Neural cell (in vitro differentiated cells): ENCODE measurements at regions not wholly inside any gene's neighbourhood (a gene's known extent, or its start where the extent isn't known, plus 50 kb on each side); places are given as distances from the start of the nearest gene placed in this dataset.

Experiments used
- H2AFZ ChIP-seq: fragments of 200-600, 300-800 bp; sonication (generic), shearing (Covaris generic); 2 replicates; pipeline ENCODE4 v1.6.0; 2014; ENCODE audit warnings: low read depth, mild to moderate bottlenecking, antibody characterized with exemption, low read length, moderate library complexity
- H3F3A ChIP-seq: fragments of 200-600 bp; shearing (Covaris generic); 2 replicates; pipeline ENCODE4 v1.6.1; 2016; ENCODE audit warnings: mild to moderate bottlenecking, moderate library complexity, mixed read lengths, antibody characterized with exemption, low read length; ENCODE audit not compliant: insufficient read depth, poor library complexity, severe bottlenecking
- H3K27ac ChIP-seq: fragments of 200-600, 300-800 bp; sonication (generic), shearing (Covaris generic); 2 replicates; pipeline ENCODE4 v1.5.1; 2014; ENCODE audit warnings: mild to moderate bottlenecking, low read length, moderate library complexity
- H3K27me3 ChIP-seq: fragments of 300-800, 200-600 bp; sonication (generic), shearing (Covaris generic); 2 replicates; pipeline ENCODE4 v1.6.0; 2014; ENCODE audit warnings: mild to moderate bottlenecking, low read depth, low read length, moderate library complexity; ENCODE audit not compliant: insufficient read depth
- H3K36me3 ChIP-seq: fragments of 300-800, 200-600 bp; sonication (generic), shearing (Covaris generic); 2 replicates; pipeline ENCODE4 v1.5.1; 2014; ENCODE audit warnings: mild to moderate bottlenecking, antibody characterized with exemption, low read length, moderate library complexity; ENCODE audit not compliant: insufficient read depth
- H3K4me2 ChIP-seq: fragments of 300-800, 200-600 bp; sonication (generic), shearing (Covaris generic); 2 replicates; pipeline ENCODE4 v1.6.0; 2014; ENCODE audit warnings: mild to moderate bottlenecking, low read length
- H3K4me3 ChIP-seq: fragments of 300-800, 200-600 bp; sonication (generic), shearing (Covaris generic); 2 replicates; pipeline ENCODE4 v1.5.1; 2014; ENCODE audit warnings: mild to moderate bottlenecking, low read length, moderate library complexity
- H3K79me2 ChIP-seq: fragments of 200-600 bp; shearing (Covaris generic); replicated peaks from 2 replicates; pipeline ENCODE4 v1.6.0; 2014; ENCODE audit warnings: mild to moderate bottlenecking, low read length, moderate library complexity; ENCODE audit not compliant: insufficient read depth
- H3K9ac ChIP-seq: fragments of 300-800, 200-600 bp; sonication (generic), shearing (Covaris generic); 2 replicates; pipeline ENCODE4 v1.6.1; 2016; ENCODE audit warnings: mild to moderate bottlenecking, low read length, mixed read lengths
- H3K9me2 ChIP-seq: fragments of 200-600 bp; shearing (Covaris generic); 2 replicates; pipeline ENCODE4 v1.6.1; 2016; ENCODE audit warnings: mild to moderate bottlenecking, low read length, mixed read lengths; ENCODE audit not compliant: insufficient read depth
- H3K9me3 ChIP-seq: fragments of 200-600, 300-800 bp; sonication (generic), shearing (Covaris generic); 2 replicates; pipeline ENCODE4 v1.6.1; 2016; ENCODE audit warnings: mild to moderate bottlenecking, mixed run types, low read length, moderate library complexity, mixed read lengths
- H4K20me1 ChIP-seq: fragments of 200-600 bp; shearing (Covaris generic); 2 replicates; pipeline ENCODE4 v1.6.1; 2016; ENCODE audit warnings: mild to moderate bottlenecking, mixed run types; ENCODE audit not compliant: insufficient read depth
- EP300 ChIP-seq: fragments of 450-650 bp; conservative IDR thresholded peaks from 2 replicates; pipeline ENCODE4 v1.6.1; 2014; ENCODE audit warnings: antibody characterized with exemption, mild to moderate bottlenecking, moderate library complexity; ENCODE audit not compliant: poor library complexity, severe bottlenecking
- EZH2 ChIP-seq: fragments of 200-600, 300-800 bp; shearing (Covaris generic), sonication (generic); IDR thresholded peaks from 2 replicates; pipeline ENCODE4 v1.6.1; 2014; ENCODE audit warnings: antibody characterized with exemption, low read length, borderline replicate concordance, mild to moderate bottlenecking; ENCODE audit not compliant: insufficient read depth, poor library complexity, severe bottlenecking
- MXI1 ChIP-seq: fragments of 450-650 bp; conservative IDR thresholded peaks from 2 replicates; pipeline ENCODE4 v1.6.1; 2014; ENCODE audit warnings: antibody characterized with exemption, mild to moderate bottlenecking; ENCODE audit not compliant: poor library complexity, severe bottlenecking
- POLR2AphosphoS5 ChIP-seq: IDR thresholded peaks from 2 replicates; pipeline ENCODE4 v1.6.1; 2012
- RAD21 ChIP-seq: fragments of 450-650 bp; conservative IDR thresholded peaks from 2 replicates; pipeline ENCODE4 v1.6.1; 2014; ENCODE audit warnings: antibody characterized with exemption, mild to moderate bottlenecking, moderate library complexity
- REST ChIP-seq: IDR thresholded peaks from 2 replicates; pipeline ENCODE4 v1.6.1; 2012; ENCODE audit warnings: borderline replicate concordance
- SMC3 ChIP-seq: fragments of 450-650 bp; conservative IDR thresholded peaks from 2 replicates; pipeline ENCODE4 v1.6.1; 2014; ENCODE audit warnings: antibody characterized with exemption, mild to moderate bottlenecking, moderate library complexity; ENCODE audit not compliant: poor library complexity
- TAF1 ChIP-seq: IDR thresholded peaks from 2 replicates; pipeline ENCODE4 v1.6.1; 2012; ENCODE audit warnings: low read depth

GRCh38 chr14:44720707-44721106 is 213.6 kb upstream of the FSCB start:
- Histone ChIP-seq H3K79me2 (no peaks in the 10 kb centered on the region), H3K27me3 (no peaks in the 10 kb centered on the region), H3K9ac (no peak overlapping the region), H3K4me2 (no peak overlapping the region), H3K27ac (no peak overlapping the region), H3K36me3 (no peaks in the 10 kb centered on the region), H2AFZ (no peak overlapping the region), H3K9me2 (no peaks in the 10 kb centered on the region), H3K4me3 (no peak overlapping the region), H3K9me3 (no peaks in the 10 kb centered on the region), H4K20me1 (no peaks in the 10 kb centered on the region), H3F3A (no peaks in the 10 kb centered on the region)
- TF ChIP-seq TAF1 (no peak), POLR2AphosphoS5 (no peak), EP300 (no peak), MXI1 (no peak)

DNA sequence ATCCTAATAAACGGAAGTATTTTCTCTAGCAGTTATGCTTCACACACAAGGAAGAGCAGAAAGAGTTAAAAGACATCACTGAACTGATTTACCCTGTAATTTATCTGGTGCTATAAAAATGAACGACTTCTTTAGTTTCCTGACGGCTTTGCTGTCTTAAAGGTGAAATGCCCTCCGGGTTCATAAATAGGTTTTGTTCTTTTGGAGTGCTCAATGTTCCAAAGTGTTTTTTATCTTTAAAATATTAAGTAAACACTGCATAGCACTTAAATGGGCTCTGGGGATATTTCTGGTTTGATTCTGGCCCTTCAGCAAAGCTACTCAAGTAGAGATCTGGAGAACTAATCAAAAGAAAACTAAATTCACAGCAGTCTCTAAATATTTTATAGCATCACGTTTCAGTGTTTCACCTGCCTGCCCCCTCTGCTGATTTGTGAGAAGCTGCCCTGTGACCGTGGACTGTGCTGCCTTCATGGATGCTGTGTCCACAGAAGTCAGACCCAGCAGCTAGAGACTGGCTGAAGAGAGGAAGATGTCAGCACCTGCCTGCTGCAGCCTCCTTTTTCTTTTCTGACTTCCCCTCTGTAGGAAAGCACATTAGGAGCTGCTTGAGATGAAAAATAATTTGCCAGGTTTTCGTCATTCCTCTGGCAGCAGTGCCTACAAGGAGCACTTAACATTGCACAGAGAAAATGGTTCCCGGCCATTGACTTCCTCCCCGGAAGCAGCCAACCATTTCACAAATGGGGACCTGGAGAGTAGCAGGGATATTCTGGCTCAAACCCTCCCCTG is 205.1 kb upstream of the FSCB start:
- no peaks in the 10 kb centered on the region for H3K79me2 ChIP-seq
- no peak overlapping the region for H3K9ac ChIP-seq
- no peak overlapping the region for H2AFZ ChIP-seq
- H3F3A ChIP-seq = no peaks in the 10 kb centered on the region
- no peak overlapping the region for H3K27ac ChIP-seq
- H3K27me3 ChIP-seq = no peaks in the 10 kb centered on the region
- H3K4me3 ChIP-seq = no peak overlapping the region
- no peaks in the 10 kb centered on the region for H3K9me3 ChIP-seq
- no peaks in the 10 kb centered on the region for H3K9me2 ChIP-seq
- H4K20me1 ChIP-seq = no peaks in the 10 kb centered on the region
- no peaks in the 10 kb centered on the region for H3K36me3 ChIP-seq
- no peak overlapping the region for H3K4me2 ChIP-seq
- TF ChIP-seq SMC3 (no peak), REST (no peak), TAF1 (no peak), RAD21 (no peak), EZH2 (no peak), MXI1 (no peak), POLR2AphosphoS5 (no peak)

DNA sequence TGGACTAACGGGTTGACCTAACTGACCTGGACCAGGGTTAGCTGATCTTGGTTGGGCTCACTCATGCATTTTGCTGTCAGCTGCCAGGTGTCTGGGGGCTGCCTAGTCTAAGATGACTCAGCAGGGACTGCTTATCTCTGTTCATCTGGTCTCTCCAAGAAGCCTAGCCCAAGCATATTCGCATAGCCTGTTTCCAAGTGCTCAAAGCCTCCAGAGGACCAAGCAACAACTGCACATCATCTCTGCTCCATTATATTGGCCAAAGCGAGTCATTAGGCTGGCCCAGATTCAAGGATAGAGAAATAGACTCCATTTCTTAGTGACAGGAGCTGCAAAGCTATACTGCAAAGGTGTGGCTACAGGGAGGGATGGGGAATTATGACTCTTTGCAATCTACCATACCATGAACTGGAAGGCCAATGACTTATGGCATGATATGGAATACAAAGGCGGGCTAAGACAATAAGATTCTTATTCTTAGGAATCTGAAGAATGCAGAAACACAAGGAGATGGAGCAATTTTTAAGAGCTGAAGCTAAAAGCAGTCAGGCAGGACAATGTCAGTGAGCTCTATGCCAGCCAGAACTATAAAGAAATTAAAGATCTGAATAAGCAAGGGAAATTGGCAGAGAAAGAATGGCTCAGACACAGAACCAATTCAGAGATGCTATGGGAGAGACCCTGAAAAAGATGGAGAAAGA is 194.6 kb upstream of the FSCB start:
- no peak overlapping the region for H3K4me3 ChIP-seq
- H3K9me2 ChIP-seq = no peaks in the 10 kb centered on the region
- no peak overlapping the region for H3K9ac ChIP-seq
- H3K79me2 ChIP-seq = no peaks in the 10 kb centered on the region
- H3K9me3 ChIP-seq = no peaks in the 10 kb centered on the region
- H3K27ac ChIP-seq = no peak overlapping the region
- no peak overlapping the region for H3K4me2 ChIP-seq
- no peaks in the 10 kb centered on the region for H4K20me1 ChIP-seq
- H3F3A ChIP-seq = no peaks in the 10 kb centered on the region
- no peaks in the 10 kb centered on the region for H3K27me3 ChIP-seq
- no peak for TF ChIP-seq MXI1
- TF ChIP-seq TAF1 = no peak
- H2AFZ ChIP-seq = no peak overlapping the region
- H3K36me3 ChIP-seq = no peaks in the 10 kb centered on the region
